ENCODE measurements at regions not wholly inside any gene's neighbourhood (a gene's known extent, or its start where the extent isn't known, plus 50 kb on each side); places are given as distances from the start of the nearest gene placed in this dataset.

GRCh38 chr3:102176333-102177050, 258.3 kb upstream of the ZPLD1 start:
- Histone ChIP-seq H3K79me2 (ENCODE audit: insufficient read depth, low read length) (no peaks in the 10 kb centered on the region), H3K4me1 (ENCODE audit: insufficient read depth, low read length) (peaks cover 50% of the 10 kb centered on the region), H3K27me3 (ENCODE audit: insufficient read depth, low read length) (no peaks in the 10 kb centered on the region), H3K4me2 (ENCODE audit: insufficient read depth, low read length) (no peak overlapping the region), H4K20me1 (ENCODE audit: insufficient read depth, low read length) (no peaks in the 10 kb centered on the region), H3K27ac (ENCODE audit: low read depth, low read length) (no peak overlapping the region), H2AFZ (ENCODE audit: low read length) (no peak overlapping the region), H3K4me3 (ENCODE audit: insufficient read depth, low read length) (no peak overlapping the region), H3K9me3 (ENCODE audit: low read depth, low read length) (no peaks in the 10 kb centered on the region), H3K36me3 (ENCODE audit: insufficient read depth, low read length) (no peaks in the 10 kb centered on the region)
- TF ChIP-seq CTCF (IDR thresholded peaks at IDR 0.05; ENCODE audit: extremely low read depth, low read depth, low read length), result no peak
- DNase-seq (ENCODE audit: insufficient read length, low spot score, missing footprints), result no peak

- Histone ChIP-seq H3K79me2 (ENCODE audit: insufficient read depth, low read length) (no peaks in the 10 kb centered on the region), H3K4me2 (ENCODE audit: insufficient read depth, low read length) (no peak overlapping the region), H3K4me1 (ENCODE audit: insufficient read depth, low read length) (peaks cover 57% of the 10 kb centered on the region), H3K9me3 (ENCODE audit: low read depth, low read length) (no peaks in the 10 kb centered on the region), H3K36me3 (ENCODE audit: insufficient read depth, low read length) (no peaks in the 10 kb centered on the region), H3K27ac (ENCODE audit: low read depth, low read length) (no peak overlapping the region), H2AFZ (ENCODE audit: low read length) (no peak overlapping the region), H4K20me1 (ENCODE audit: insufficient read depth, low read length) (no peaks in the 10 kb centered on the region), H3K27me3 (ENCODE audit: insufficient read depth, low read length) (no peaks in the 10 kb centered on the region), H3K4me3 (ENCODE audit: insufficient read depth, low read length) (no peak overlapping the region)
- TF ChIP-seq CTCF (IDR thresholded peaks at IDR 0.05; ENCODE audit: extremely low read depth, low read depth, low read length), result no peak
- DNase-seq (ENCODE audit: insufficient read length, low spot score, missing footprints), result no peak
These were observed 257.6 kb upstream of the ZPLD1 start for GRCh38 chr3:102177075-102177755.

GRCh38 chr3:102178817-102179216, 256.0 kb upstream of the ZPLD1 start:
- Histone ChIP-seq H3K27ac (ENCODE audit: low read depth, low read length) (peak overlapping the region; percentile 97), H3K9me3 (ENCODE audit: low read depth, low read length) (no peaks in the 10 kb centered on the region), H3K27me3 (ENCODE audit: insufficient read depth, low read length) (no peaks in the 10 kb centered on the region), H3K4me2 (ENCODE audit: insufficient read depth, low read length) (peak overlapping the region; percentile 78), H2AFZ (ENCODE audit: low read length) (no peak overlapping the region), H3K79me2 (ENCODE audit: insufficient read depth, low read length) (no peaks in the 10 kb centered on the region), H3K4me1 (ENCODE audit: insufficient read depth, low read length) (peaks cover 59% of the 10 kb centered on the region), H4K20me1 (ENCODE audit: insufficient read depth, low read length) (no peaks in the 10 kb centered on the region), H3K36me3 (ENCODE audit: insufficient read depth, low read length) (no peaks in the 10 kb centered on the region), H3K4me3 (ENCODE audit: insufficient read depth, low read length) (no peak overlapping the region)
- no peak for TF ChIP-seq CTCF (IDR thresholded peaks at IDR 0.05; ENCODE audit: extremely low read depth, low read depth, low read length)
- no peak for DNase-seq (ENCODE audit: insufficient read length, low spot score, missing footprints)
